ENCODE measurements at regions not wholly inside any gene's neighbourhood (a gene's known extent, or its start where the extent isn't known, plus 50 kb on each side); places are given as distances from the start of the nearest gene placed in this dataset.

DNA sequence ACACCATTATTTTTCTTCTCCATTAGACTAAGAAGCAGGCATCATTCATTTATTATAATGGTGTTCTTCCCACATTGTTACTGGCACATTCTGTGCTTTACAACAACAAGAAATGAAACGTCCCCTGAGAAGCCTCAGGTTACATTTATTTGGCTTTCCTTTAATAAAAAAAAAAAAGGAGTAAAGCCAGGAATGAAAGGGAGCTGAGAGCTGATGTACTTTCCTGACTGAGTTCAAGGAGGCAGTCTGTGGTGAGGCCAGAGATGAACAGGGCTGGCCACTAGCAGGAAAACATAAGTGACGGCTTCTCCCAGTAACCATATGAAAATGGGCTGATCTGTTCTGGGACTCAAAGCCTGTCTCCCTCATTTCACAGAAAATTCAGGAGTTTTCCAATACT lies 742.1 kb downstream of the MAFB start:
- intact Hi-C loops (cut with micrococcal nuclease; ENCODE audit: unreplicated experiment), result no loop called here
- no peak overlapping the region for H3K4me2 ChIP-seq
- H3K36me3 ChIP-seq (ENCODE audit: low read depth), result no peaks in the 10 kb centered on the region
- no TSS peak for BruUV-seq (replicated peaks)
- no peak overlapping the region for H3K4me3 ChIP-seq
- no peak for DNase-seq
- no peaks in the 10 kb centered on the region for H3K79me2 ChIP-seq (ENCODE audit: low read depth)
- no peak overlapping the region for H3K27ac ChIP-seq
- H2AFZ ChIP-seq, result no peak overlapping the region
- H3K27me3 ChIP-seq (ENCODE audit: insufficient read depth, low read depth), result peaks cover 7% of the 10 kb centered on the region; the same call in 1 of the 2 replicates
- H3F3A ChIP-seq (ENCODE audit: insufficient read depth, low read depth), result no peaks in the 10 kb centered on the region
- ChIA-PET CTCF (no interaction called here), POLR2A (ENCODE audit: unreplicated experiment) (no interaction called here)
- no peaks in the 10 kb centered on the region for H3K4me1 ChIP-seq (replicated peaks; ENCODE audit: insufficient read depth)
- no peaks in the 10 kb centered on the region for H3K9me2 ChIP-seq (ENCODE audit: insufficient read depth)
- TF ChIP-seq, protein P1, sequence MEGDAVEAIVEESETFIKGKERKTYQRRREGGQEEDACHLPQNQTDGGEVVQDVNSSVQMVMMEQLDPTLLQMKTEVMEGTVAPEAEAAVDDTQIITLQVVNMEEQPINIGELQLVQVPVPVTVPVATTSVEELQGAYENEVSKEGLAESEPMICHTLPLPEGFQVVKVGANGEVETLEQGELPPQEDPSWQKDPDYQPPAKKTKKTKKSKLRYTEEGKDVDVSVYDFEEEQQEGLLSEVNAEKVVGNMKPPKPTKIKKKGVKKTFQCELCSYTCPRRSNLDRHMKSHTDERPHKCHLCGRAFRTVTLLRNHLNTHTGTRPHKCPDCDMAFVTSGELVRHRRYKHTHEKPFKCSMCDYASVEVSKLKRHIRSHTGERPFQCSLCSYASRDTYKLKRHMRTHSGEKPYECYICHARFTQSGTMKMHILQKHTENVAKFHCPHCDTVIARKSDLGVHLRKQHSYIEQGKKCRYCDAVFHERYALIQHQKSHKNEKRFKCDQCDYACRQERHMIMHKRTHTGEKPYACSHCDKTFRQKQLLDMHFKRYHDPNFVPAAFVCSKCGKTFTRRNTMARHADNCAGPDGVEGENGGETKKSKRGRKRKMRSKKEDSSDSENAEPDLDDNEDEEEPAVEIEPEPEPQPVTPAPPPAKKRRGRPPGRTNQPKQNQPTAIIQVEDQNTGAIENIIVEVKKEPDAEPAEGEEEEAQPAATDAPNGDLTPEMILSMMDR (conservative IDR thresholded peaks at IDR 0.05), result no peak
- TF ChIP-seq EZH2 (IDR thresholded peaks at IDR 0.05; ENCODE audit: low read depth), result no peak
- H4K20me1 ChIP-seq (ENCODE audit: insufficient read depth), result no peaks in the 10 kb centered on the region
- no peaks in the 10 kb centered on the region for H3K9me3 ChIP-seq (ENCODE audit: insufficient read depth, low read depth)

DNA sequence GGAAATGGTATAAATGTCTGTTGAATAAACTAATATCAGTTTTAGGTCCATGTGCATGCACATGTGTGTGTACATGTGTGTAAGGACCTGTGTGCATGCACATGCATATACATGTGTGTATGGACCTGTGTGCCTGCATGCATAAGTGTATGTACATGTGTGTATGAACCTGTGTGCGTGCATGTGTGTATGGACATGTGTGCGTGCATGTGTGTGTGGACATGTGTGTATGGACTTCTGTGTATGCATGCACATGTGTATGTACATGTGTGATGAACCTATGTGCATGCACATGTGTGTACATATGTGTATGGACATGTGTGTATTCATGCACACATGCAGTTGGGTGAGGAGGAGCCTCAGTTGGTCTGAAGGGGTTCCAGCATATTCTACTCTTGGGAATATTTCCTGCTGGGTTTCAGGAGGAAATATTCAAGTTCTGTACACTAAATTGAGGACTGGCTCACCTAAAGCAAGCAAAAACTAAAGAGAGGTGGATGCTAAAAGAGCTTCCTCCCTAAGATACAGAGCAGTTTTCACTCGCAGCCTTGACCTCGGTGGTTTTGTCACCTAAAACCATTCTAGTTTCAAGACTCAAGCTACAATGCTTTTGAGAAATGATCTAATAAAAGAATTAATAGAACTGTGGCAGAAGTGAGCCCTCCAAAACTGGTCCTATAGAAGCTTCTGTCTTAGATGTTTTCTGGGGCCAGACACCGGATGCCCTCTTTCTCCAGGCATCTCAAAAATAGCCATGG lies 742.8 kb downstream of the MAFB start:
- no peak for DNase-seq
- intact Hi-C loops (cut with micrococcal nuclease; ENCODE audit: unreplicated experiment), result no loop called here
- H3K4me1 ChIP-seq (replicated peaks; ENCODE audit: insufficient read depth), result no peaks in the 10 kb centered on the region
- BruUV-seq (replicated peaks), result no TSS peak
- no peaks in the 10 kb centered on the region for H3K36me3 ChIP-seq (ENCODE audit: low read depth)
- ChIA-PET POLR2A (ENCODE audit: unreplicated experiment) (no interaction called here), CTCF (no interaction called here)
- H3K9me2 ChIP-seq (ENCODE audit: insufficient read depth), result no peaks in the 10 kb centered on the region
- TF ChIP-seq EZH2 (IDR thresholded peaks at IDR 0.05; ENCODE audit: low read depth), result no peak
- TF ChIP-seq, protein P1 (conservative IDR thresholded peaks at IDR 0.05), result no peak
- H3K27me3 ChIP-seq (ENCODE audit: insufficient read depth, low read depth), result 0 out of 2 replicates have a peak, but pooled peaks cover 1% of the 10 kb centered on the region
- no peak overlapping the region for H2AFZ ChIP-seq
- H3K4me2 ChIP-seq, result no peak overlapping the region
- H4K20me1 ChIP-seq (ENCODE audit: insufficient read depth), result no peaks in the 10 kb centered on the region
- H3K27ac ChIP-seq, result no peak overlapping the region
- no peaks in the 10 kb centered on the region for H3K9me3 ChIP-seq (ENCODE audit: insufficient read depth, low read depth)
- H3K4me3 ChIP-seq, result no peak overlapping the region
- no peaks in the 10 kb centered on the region for H3F3A ChIP-seq (ENCODE audit: insufficient read depth, low read depth)
- no peaks in the 10 kb centered on the region for H3K79me2 ChIP-seq (ENCODE audit: low read depth)

DNA sequence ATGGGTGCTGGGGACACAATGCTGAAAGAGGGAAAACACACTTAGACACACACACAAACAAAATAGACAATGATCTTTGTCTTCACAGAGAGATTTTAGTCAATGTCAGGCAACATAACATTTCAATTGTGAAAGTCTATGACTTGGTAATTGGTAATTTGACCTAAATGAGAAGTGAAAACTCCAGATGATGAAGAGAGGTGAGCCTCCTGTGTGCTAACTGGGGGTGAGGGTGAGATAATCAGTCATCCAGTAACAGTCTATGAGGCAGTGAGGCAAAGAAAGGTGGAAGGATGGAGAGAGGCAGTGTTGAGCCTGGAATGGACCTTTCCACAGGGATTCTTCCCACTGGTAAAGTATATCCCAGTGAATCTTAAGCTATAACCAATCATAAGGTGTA lies 744.2 kb downstream of the MAFB start:
- ChIA-PET CTCF (no interaction called here), POLR2A (ENCODE audit: unreplicated experiment) (no interaction called here)
- no peak for TF ChIP-seq EZH2 (IDR thresholded peaks at IDR 0.05; ENCODE audit: low read depth)
- no peak overlapping the region for H2AFZ ChIP-seq
- H3F3A ChIP-seq (ENCODE audit: insufficient read depth, low read depth), result no peaks in the 10 kb centered on the region
- no peaks in the 10 kb centered on the region for H3K9me2 ChIP-seq (ENCODE audit: insufficient read depth)
- H3K4me1 ChIP-seq (replicated peaks; ENCODE audit: insufficient read depth), result no peaks in the 10 kb centered on the region
- no peaks in the 10 kb centered on the region for H3K79me2 ChIP-seq (ENCODE audit: low read depth)
- no peaks in the 10 kb centered on the region for H3K27me3 ChIP-seq (ENCODE audit: insufficient read depth, low read depth)
- no peak overlapping the region for H3K4me2 ChIP-seq
- no peak overlapping the region for H3K4me3 ChIP-seq
- no peaks in the 10 kb centered on the region for H3K36me3 ChIP-seq (ENCODE audit: low read depth)
- H3K9me3 ChIP-seq (ENCODE audit: insufficient read depth, low read depth), result no peaks in the 10 kb centered on the region
- DNase-seq, result no peak
- BruUV-seq (replicated peaks), result no TSS peak
- no peak overlapping the region for H3K27ac ChIP-seq
- intact Hi-C loops (cut with micrococcal nuclease; ENCODE audit: unreplicated experiment), result no loop called here
- no peaks in the 10 kb centered on the region for H4K20me1 ChIP-seq (ENCODE audit: insufficient read depth)

DNA sequence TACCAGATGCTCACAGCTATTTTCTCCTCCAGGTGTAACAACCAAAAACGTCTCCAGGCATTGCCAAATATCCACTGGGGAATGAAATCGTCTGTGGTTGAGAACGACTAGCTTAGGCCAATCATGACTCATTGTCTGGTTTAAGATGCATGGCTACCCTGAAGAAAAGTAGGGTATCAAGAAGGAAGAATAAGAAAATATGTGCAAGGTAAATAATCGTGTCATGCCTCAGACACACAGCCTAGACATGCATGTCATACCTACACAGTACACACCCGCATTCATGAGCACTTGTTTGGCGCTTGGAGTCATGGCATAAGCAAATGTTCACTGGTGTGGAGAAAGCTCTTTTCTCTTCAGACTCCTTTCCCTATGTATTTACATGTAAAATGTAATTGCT lies 745.7 kb downstream of the MAFB start:
- Histone ChIP-seq H3K4me1 (replicated peaks; ENCODE audit: insufficient read depth) (no peaks in the 10 kb centered on the region), H3K36me3 (ENCODE audit: low read depth) (no peaks in the 10 kb centered on the region), H3K27me3 (ENCODE audit: insufficient read depth, low read depth) (no peaks in the 10 kb centered on the region), H3K27ac (no peak overlapping the region), H3F3A (ENCODE audit: insufficient read depth, low read depth) (no peaks in the 10 kb centered on the region), H2AFZ (no peak overlapping the region), H3K4me3 (no peak overlapping the region), H3K9me3 (ENCODE audit: insufficient read depth, low read depth) (no peaks in the 10 kb centered on the region), H3K9me2 (ENCODE audit: insufficient read depth) (no peaks in the 10 kb centered on the region), H3K4me2 (no peak overlapping the region), H4K20me1 (ENCODE audit: insufficient read depth) (no peaks in the 10 kb centered on the region), H3K79me2 (ENCODE audit: low read depth) (no peaks in the 10 kb centered on the region)
- DNase-seq, result no peak
- TF ChIP-seq, protein P1 (conservative IDR thresholded peaks at IDR 0.05), result no peak
- no peak for TF ChIP-seq EZH2 (IDR thresholded peaks at IDR 0.05; ENCODE audit: low read depth)
- BruUV-seq (replicated peaks), result no TSS peak
- POLR2A ChIA-PET (ENCODE audit: unreplicated experiment), result no interaction called here
- intact Hi-C loops (cut with micrococcal nuclease; ENCODE audit: unreplicated experiment), result no loop called here
- CTCF ChIA-PET, result no interaction called here
